ENCODE measurements at regions not wholly inside any gene's neighbourhood (a gene's known extent, or its start where the extent isn't known, plus 50 kb on each side); places are given as distances from the start of the nearest gene placed in this dataset.

GRCh38 chr4:111775556-111776297 is 369.5 kb upstream of the FAM241A start:
- no peaks in the 10 kb centered on the region for H3K27me3 ChIP-seq (ENCODE audit: control insufficient read depth, insufficient read depth, low read length)
- H3K36me3 ChIP-seq (ENCODE audit: control insufficient read depth, insufficient read depth, low read length), result no peaks in the 10 kb centered on the region
- no peak for DNase-seq (ENCODE audit: low read depth, low spot score)
- no peaks in the 10 kb centered on the region for H3K9me3 ChIP-seq (ENCODE audit: control insufficient read depth, insufficient read depth, low read length)
- no peak overlapping the region for H3K27ac ChIP-seq (ENCODE audit: low read length)
- H3K4me3 ChIP-seq (ENCODE audit: low read length), result no peak overlapping the region
- no CpG with 5 or more reads among the region's 4 CpGs for WGBS (ENCODE audit: insufficient coverage, insufficient read length)
- H3K4me1 ChIP-seq (ENCODE audit: control insufficient read depth, insufficient read depth, low read length), result no peaks in the 10 kb centered on the region

GRCh38 chr4:111776561-111776960 is 368.7 kb upstream of the FAM241A start:
- Histone ChIP-seq H3K4me3 (ENCODE audit: low read length) (no peak overlapping the region), H3K36me3 (ENCODE audit: control insufficient read depth, insufficient read depth, low read length) (no peaks in the 10 kb centered on the region), H3K27ac (ENCODE audit: low read length) (no peak overlapping the region), H3K4me1 (ENCODE audit: control insufficient read depth, insufficient read depth, low read length) (no peaks in the 10 kb centered on the region), H3K9me3 (ENCODE audit: control insufficient read depth, insufficient read depth, low read length) (no peaks in the 10 kb centered on the region), H3K27me3 (ENCODE audit: control insufficient read depth, insufficient read depth, low read length) (no peaks in the 10 kb centered on the region; the same call in 1 of the 2 replicates)
- DNase-seq (ENCODE audit: low read depth, low spot score), result no peak
- WGBS (ENCODE audit: insufficient coverage, insufficient read length), result no CpG with 5 or more reads among the region's 1 CpG

GRCh38 chr4:111778543-111778942 is 366.7 kb upstream of the FAM241A start:
- no peaks in the 10 kb centered on the region; the same call in 1 of the 2 replicates for H3K27me3 ChIP-seq (ENCODE audit: control insufficient read depth, insufficient read depth, low read length)
- H3K36me3 ChIP-seq (ENCODE audit: control insufficient read depth, insufficient read depth, low read length), result no peaks in the 10 kb centered on the region
- no peaks in the 10 kb centered on the region for H3K9me3 ChIP-seq (ENCODE audit: control insufficient read depth, insufficient read depth, low read length)
- H3K4me3 ChIP-seq (ENCODE audit: low read length), result no peak overlapping the region
- no peak for DNase-seq (ENCODE audit: low read depth, low spot score)
- no CpG with 5 or more reads among the region's 1 CpG for WGBS (ENCODE audit: insufficient coverage, insufficient read length)
- no peak overlapping the region for H3K27ac ChIP-seq (ENCODE audit: low read length)
- no peaks in the 10 kb centered on the region for H3K4me1 ChIP-seq (ENCODE audit: control insufficient read depth, insufficient read depth, low read length)

- Histone ChIP-seq H3K9me3 (ENCODE audit: control insufficient read depth, insufficient read depth, low read length) (no peaks in the 10 kb centered on the region), H3K27ac (ENCODE audit: low read length) (no peak overlapping the region), H3K4me1 (ENCODE audit: control insufficient read depth, insufficient read depth, low read length) (no peaks in the 10 kb centered on the region), H3K4me3 (ENCODE audit: low read length) (no peak overlapping the region), H3K36me3 (ENCODE audit: control insufficient read depth, insufficient read depth, low read length) (no peaks in the 10 kb centered on the region), H3K27me3 (ENCODE audit: control insufficient read depth, insufficient read depth, low read length) (no peaks in the 10 kb centered on the region; the same call in 1 of the 2 replicates)
- WGBS (ENCODE audit: insufficient coverage, insufficient read length), result no CpG with 5 or more reads among the region's 2 CpGs
- DNase-seq (ENCODE audit: low read depth, low spot score), result no peak
These were observed 364.3 kb upstream of the FAM241A start for GRCh38 chr4:111780965-111781364.

GRCh38 chr4:111781611-111782010 is 363.6 kb upstream of the FAM241A start:
- Histone ChIP-seq H3K36me3 (ENCODE audit: control insufficient read depth, insufficient read depth, low read length) (no peaks in the 10 kb centered on the region), H3K27me3 (ENCODE audit: control insufficient read depth, insufficient read depth, low read length) (no peaks in the 10 kb centered on the region; the same call in 1 of the 2 replicates), H3K9me3 (ENCODE audit: control insufficient read depth, insufficient read depth, low read length) (no peaks in the 10 kb centered on the region), H3K4me1 (ENCODE audit: control insufficient read depth, insufficient read depth, low read length) (no peaks in the 10 kb centered on the region), H3K27ac (ENCODE audit: low read length) (no peak overlapping the region), H3K4me3 (ENCODE audit: low read length) (no peak overlapping the region)
- WGBS (ENCODE audit: insufficient coverage, insufficient read length), result no CpG with 5 or more reads among the region's 5 CpGs
- DNase-seq (ENCODE audit: low read depth, low spot score), result no peak

- H3K27ac ChIP-seq (ENCODE audit: low read length), result no peak overlapping the region
- DNase-seq (ENCODE audit: low read depth, low spot score), result no peak
- no CpG with 5 or more reads among the region's 21 CpGs for WGBS (ENCODE audit: insufficient coverage, insufficient read length)
These were observed 357.2 kb upstream of the FAM241A start for GRCh38 chr4:111788099-111788498.

GRCh38 chr4:111789901-111790640 is 355.2 kb upstream of the FAM241A start:
- Histone ChIP-seq H3K4me3 (ENCODE audit: low read length) (no peak overlapping the region), H3K36me3 (ENCODE audit: control insufficient read depth, insufficient read depth, low read length) (no peaks in the 10 kb centered on the region), H3K4me1 (ENCODE audit: control insufficient read depth, insufficient read depth, low read length) (no peaks in the 10 kb centered on the region), H3K27ac (ENCODE audit: low read length) (no peak overlapping the region), H3K27me3 (ENCODE audit: control insufficient read depth, insufficient read depth, low read length) (peaks cover 2% of the 10 kb centered on the region; the same call in 1 of the 2 replicates), H3K9me3 (ENCODE audit: control insufficient read depth, insufficient read depth, low read length) (no peaks in the 10 kb centered on the region)
- WGBS (ENCODE audit: insufficient coverage, insufficient read length), result no CpG with 5 or more reads among the region's 5 CpGs
- DNase-seq (ENCODE audit: low read depth, low spot score), result no peak

More at GRCh38 chr4:111788099-111788498, 357.2 kb upstream of the FAM241A start:
- no peaks in the 10 kb centered on the region for H3K4me1 ChIP-seq (ENCODE audit: control insufficient read depth, insufficient read depth, low read length)
- H3K27me3 ChIP-seq (ENCODE audit: control insufficient read depth, insufficient read depth, low read length), result peaks cover 2% of the 10 kb centered on the region; the same call in 1 of the 2 replicates
- no peaks in the 10 kb centered on the region for H3K36me3 ChIP-seq (ENCODE audit: control insufficient read depth, insufficient read depth, low read length)
- H3K4me3 ChIP-seq (ENCODE audit: low read length), result peak overlapping the region; percentile 19; the same call in 1 of the 2 replicates
- H3K9me3 ChIP-seq (ENCODE audit: control insufficient read depth, insufficient read depth, low read length), result no peaks in the 10 kb centered on the region

- Histone ChIP-seq H3K27ac (ENCODE audit: low read length) (no peak overlapping the region), H3K36me3 (ENCODE audit: control insufficient read depth, insufficient read depth, low read length) (no peaks in the 10 kb centered on the region), H3K27me3 (ENCODE audit: control insufficient read depth, insufficient read depth, low read length) (peaks cover 2% of the 10 kb centered on the region; the same call in 1 of the 2 replicates), H3K9me3 (ENCODE audit: control insufficient read depth, insufficient read depth, low read length) (no peaks in the 10 kb centered on the region), H3K4me3 (ENCODE audit: low read length) (no peak overlapping the region), H3K4me1 (ENCODE audit: control insufficient read depth, insufficient read depth, low read length) (no peaks in the 10 kb centered on the region)
- WGBS (ENCODE audit: insufficient coverage, insufficient read length), result no CpG with 5 or more reads among the region's 1 CpG
- DNase-seq (ENCODE audit: low read depth, low spot score), result no peak
These were observed 352.6 kb upstream of the FAM241A start for GRCh38 chr4:111792632-111793031.

GRCh38 chr4:111793433-111794091 is 351.7 kb upstream of the FAM241A start:
- Histone ChIP-seq H3K36me3 (ENCODE audit: control insufficient read depth, insufficient read depth, low read length) (no peaks in the 10 kb centered on the region), H3K4me1 (ENCODE audit: control insufficient read depth, insufficient read depth, low read length) (no peaks in the 10 kb centered on the region), H3K27me3 (ENCODE audit: control insufficient read depth, insufficient read depth, low read length) (peaks cover 2% of the 10 kb centered on the region; the same call in 1 of the 2 replicates), H3K9me3 (ENCODE audit: control insufficient read depth, insufficient read depth, low read length) (no peaks in the 10 kb centered on the region), H3K27ac (ENCODE audit: low read length) (no peak overlapping the region), H3K4me3 (ENCODE audit: low read length) (no peak overlapping the region)
- WGBS (ENCODE audit: insufficient coverage, insufficient read length), result no CpG with 5 or more reads among the region's 2 CpGs
- no peak for DNase-seq (ENCODE audit: low read depth, low spot score)

- H3K27ac ChIP-seq (ENCODE audit: low read length), result no peak overlapping the region
- H3K4me3 ChIP-seq (ENCODE audit: low read length), result no peak overlapping the region
- no peaks in the 10 kb centered on the region for H3K36me3 ChIP-seq (ENCODE audit: control insufficient read depth, insufficient read depth, low read length)
- no CpG with 5 or more reads among the region's 5 CpGs for WGBS (ENCODE audit: insufficient coverage, insufficient read length)
- no peaks in the 10 kb centered on the region for H3K27me3 ChIP-seq (ENCODE audit: control insufficient read depth, insufficient read depth, low read length)
- no peak for DNase-seq (ENCODE audit: low read depth, low spot score)
- H3K9me3 ChIP-seq (ENCODE audit: control insufficient read depth, insufficient read depth, low read length), result no peaks in the 10 kb centered on the region
- H3K4me1 ChIP-seq (ENCODE audit: control insufficient read depth, insufficient read depth, low read length), result no peaks in the 10 kb centered on the region
These were observed 347.6 kb upstream of the FAM241A start for GRCh38 chr4:111797455-111798163.

Data from iPS DF 6.9 (cell line).